NCI-H2171 (cell line): ENCODE measurements at regions not wholly inside any gene's neighbourhood (a gene's known extent, or its start where the extent isn't known, plus 50 kb on each side); places are given as distances from the start of the nearest gene placed in this dataset.
"Not testable (repeated sequence)": the region's sequence is repeated elsewhere in the genome, so short reads cannot be mapped to it uniquely, and the experiment has no call there.

Experiments used
- DNase-seq: peaks from one replicate; lab custom pipeline; 2025; lab: John Stamatoyannopoulos, UW

- not testable (repeated sequence) for DNase-seq
Measured at GRCh38 chr1:86633306-86633838, 71.0 kb upstream of the SH3GLB1 start.

- no peak for DNase-seq
Measured at GRCh38 chr1:86633921-86634320, 70.5 kb upstream of the SH3GLB1 start.

- DNase-seq = no peak
Measured at GRCh38 chr1:86636898-86637297, 67.5 kb upstream of the SH3GLB1 start.

GRCh38 chr1:86640161-86640670 lies 64.2 kb upstream of the SH3GLB1 start:
- DNase-seq = no peak

GRCh38 chr1:86641318-86641717 lies 63.1 kb upstream of the SH3GLB1 start:
- no peak for DNase-seq

- not testable (repeated sequence) for DNase-seq
Measured at GRCh38 chr1:86644655-86645054, 59.7 kb upstream of the SH3GLB1 start.

GRCh38 chr1:86645851-86646250 lies 58.5 kb upstream of the SH3GLB1 start:
- DNase-seq = peak; percentile 6

- no peak for DNase-seq
Measured at GRCh38 chr1:86646256-86646655, 58.1 kb upstream of the SH3GLB1 start.

- DNase-seq = no peak
Measured at GRCh38 chr1:86648255-86648654, 56.1 kb upstream of the SH3GLB1 start.

- DNase-seq = no peak
Measured at GRCh38 chr1:86649618-86650017, 54.8 kb upstream of the SH3GLB1 start.

GRCh38 chr1:86650065-86650464 lies 54.3 kb upstream of the SH3GLB1 start:
- DNase-seq = no peak
